GM19025 (cell line): ENCODE measurements at regions not wholly inside any gene's neighbourhood (a gene's known extent, or its start where the extent isn't known, plus 50 kb on each side); places are given as distances from the start of the nearest gene placed in this dataset.

Source experiments
- ATAC-seq: cut with Tn5 transposase; IDR thresholded peaks from one replicate; pipeline ENCODE4 v1.9.1; 2021; ENCODE audit warnings: mild to moderate bottlenecking, low read depth, moderate library complexity; ENCODE audit not compliant: unreplicated experiment

- no peak for ATAC-seq
These were observed 252.2 kb downstream of the SHQ1 start for GRCh38 chr3:72595927-72596610.

GRCh38 chr3:72595376-72595775, 252.9 kb downstream of the SHQ1 start:
- ATAC-seq: no peak

DNA sequence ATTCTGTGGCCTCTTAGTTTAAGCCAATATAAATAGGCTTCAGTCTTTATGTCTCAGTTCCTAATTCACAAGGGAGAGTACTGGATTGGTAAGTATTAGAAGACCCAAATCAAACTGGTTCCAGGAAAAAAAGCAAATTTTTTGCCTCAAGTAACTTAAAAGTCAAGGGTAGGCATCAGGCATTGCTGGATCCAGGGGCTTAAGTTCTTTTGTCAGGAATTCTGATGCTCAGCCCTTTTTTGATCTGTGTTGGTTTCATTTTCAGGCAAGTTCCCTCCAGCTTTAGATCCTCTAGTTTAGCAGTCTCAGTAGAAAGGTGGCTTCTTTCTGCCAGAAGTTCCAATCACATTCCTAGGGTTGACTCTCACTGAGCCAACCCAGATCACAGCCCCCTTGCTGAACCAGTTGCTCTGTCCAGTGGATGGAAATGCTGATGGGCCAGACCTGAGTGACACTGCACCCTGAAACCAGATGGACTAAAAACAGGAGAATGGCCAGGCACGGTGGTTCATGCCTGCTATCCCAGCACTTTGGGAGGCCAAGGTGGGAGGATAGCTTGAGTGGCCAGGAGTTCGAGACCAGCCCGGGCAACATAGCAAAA, 253.5 kb downstream of the SHQ1 start:
- ATAC-seq: no peak

- no peak for ATAC-seq
These were observed 254.3 kb downstream of the SHQ1 start for GRCh38 chr3:72593881-72594397.

DNA sequence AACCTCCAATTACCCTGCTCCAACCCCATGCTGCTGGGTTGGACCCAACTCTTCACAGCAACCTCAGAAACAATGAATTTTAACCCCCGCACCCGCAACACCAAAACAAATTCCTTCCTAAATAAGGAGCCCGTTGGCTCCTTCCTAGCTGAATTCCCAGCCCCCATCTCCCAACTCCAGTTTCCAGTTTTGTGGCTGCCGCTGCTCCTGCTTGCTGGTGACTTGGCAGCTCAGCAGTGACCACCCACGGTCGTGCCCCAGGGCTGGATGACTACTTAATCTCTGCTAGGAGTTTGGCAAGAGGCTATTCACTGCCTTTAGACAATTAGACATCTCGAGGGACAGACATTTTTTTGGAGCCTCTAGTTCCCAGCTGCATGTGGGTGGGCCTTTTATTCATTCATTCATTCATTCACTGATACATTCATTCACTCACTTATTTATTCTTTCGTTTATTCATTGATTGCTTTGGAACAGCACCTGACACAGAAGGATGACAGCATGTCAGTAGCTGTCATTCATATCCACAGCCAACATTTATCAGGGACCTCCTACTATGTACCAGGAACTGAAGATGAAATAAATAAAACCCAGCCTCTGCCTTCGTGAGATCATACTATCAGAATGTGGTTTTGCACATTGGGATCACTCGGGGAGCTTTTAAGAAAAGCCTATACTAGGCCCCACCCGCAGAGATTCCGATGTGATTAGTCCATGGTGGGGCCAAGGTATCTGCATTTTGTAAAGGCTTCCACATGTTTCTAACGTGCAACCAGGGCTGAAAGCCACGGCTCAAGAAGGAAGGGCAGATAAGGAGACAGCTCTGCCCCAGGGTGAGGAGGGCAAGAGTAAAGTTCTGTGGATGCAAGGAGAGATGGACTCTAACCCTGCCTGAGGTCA, 256.5 kb downstream of the SHQ1 start:
- ATAC-seq: no peak

GRCh38 chr3:72590732-72591221, 257.5 kb downstream of the SHQ1 start:
- ATAC-seq: no peak

DNA sequence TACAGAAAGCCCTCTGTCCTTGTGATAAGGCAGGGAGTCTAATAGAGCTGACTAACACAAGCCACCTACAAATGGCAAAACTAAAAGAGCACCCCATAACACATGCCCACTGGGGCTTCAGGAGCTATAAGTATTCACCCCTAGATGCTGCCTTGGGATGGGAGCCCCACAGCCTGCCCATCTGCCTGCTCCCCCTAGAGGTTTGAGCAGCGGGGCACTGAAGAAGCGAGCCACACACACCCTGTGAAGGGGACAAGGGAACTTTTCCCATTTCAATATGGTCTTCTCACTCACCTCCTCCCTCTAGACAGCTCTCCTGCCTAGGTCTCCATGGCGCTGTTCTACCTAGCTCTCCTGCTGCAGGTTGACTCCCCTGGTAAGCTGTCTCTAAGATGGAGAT, 261.0 kb downstream of the SHQ1 start:
- no peak for ATAC-seq

DNA sequence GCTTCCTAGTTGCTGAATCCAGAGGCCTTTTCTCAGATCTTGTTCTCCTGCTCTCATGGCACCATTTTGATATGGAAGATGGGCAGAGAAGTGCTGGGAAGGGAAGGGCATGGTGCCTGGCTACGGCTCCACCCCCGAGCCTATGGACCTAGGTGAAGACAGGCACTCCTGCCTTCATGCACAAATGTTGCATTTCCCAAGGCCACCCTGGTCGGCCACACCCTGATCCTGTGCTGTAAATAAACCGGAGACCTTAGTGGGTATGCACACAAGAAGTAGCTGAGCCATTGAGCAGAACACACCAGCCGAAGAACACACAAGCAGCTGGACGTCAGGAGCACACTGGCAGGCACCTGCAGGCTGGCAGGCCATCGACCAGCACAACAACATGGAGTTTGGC, 261.6 kb downstream of the SHQ1 start:
- ATAC-seq: no peak

DNA sequence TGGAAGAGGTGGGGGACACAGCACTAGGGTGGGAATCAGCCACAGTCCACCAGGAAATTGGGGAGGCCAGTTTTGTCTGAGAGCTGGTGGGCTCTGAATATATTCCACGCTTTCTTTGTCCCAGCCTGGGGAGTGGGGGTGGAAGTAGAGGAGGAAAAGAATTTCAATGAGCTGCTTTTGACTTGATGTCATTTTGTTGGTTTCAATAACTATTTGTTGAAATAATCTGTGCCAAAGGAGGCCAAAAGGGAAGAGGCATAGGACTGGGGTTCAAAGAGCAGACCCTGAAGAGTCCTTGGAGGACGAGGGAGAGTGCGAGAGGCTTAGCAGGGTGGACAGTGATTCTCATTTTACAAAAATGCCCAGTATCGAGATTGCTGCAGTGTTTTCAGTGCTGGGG, 262.3 kb downstream of the SHQ1 start:
- ATAC-seq: no peak

DNA sequence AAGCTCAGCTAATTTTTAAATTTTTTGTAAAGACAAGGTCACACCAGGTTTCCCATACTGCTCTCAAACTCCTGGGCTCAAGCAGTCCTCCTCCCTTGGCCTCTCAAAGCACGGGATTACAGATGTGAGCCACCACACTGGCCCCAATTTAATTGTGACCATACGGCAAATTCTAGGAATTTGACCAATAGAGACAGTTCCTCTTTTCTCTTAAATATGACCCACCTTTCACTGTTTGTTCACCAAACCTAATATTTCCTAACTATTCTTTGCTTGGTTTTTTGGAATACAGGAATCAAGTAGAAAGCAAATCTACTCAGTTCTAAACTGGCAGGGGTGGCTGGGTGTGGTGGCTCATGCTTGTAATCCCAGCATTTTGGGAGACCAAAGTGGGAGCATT, 264.0 kb downstream of the SHQ1 start:
- ATAC-seq: no peak

- ATAC-seq: no peak
These were observed 265.3 kb downstream of the SHQ1 start for GRCh38 chr3:72582963-72583362.

DNA sequence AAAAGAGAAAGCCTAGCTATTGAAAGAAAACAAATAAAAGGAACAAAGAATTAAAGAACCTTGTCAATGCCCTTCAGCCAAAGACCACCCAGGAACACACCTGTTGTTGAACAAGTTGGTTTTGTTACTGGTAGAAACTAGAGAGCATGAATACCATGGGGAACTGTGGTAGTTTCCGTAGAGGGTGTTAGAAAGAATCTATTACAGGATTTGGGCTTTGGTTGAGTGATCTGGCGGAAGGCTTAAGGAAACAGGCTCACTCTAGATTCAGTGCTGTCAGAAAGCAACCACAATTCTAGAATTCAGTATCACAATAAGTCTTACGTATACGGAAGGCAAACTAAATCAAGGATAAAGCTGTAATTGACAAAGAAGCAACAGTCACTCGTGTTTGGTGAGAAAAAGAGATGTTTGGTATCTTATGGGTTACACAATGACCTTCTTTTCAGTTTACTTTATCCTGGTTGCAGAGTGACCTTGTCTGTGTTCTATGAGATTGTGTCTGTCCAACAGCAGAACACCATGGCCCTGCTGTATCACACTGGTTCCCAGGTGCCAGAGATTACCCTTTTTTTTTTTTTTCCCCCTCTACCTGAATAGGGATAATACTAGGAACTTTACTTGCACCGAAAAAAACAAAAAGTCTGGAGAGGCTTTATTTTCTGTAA, 265.9 kb downstream of the SHQ1 start:
- ATAC-seq: peak; percentile 79

DNA sequence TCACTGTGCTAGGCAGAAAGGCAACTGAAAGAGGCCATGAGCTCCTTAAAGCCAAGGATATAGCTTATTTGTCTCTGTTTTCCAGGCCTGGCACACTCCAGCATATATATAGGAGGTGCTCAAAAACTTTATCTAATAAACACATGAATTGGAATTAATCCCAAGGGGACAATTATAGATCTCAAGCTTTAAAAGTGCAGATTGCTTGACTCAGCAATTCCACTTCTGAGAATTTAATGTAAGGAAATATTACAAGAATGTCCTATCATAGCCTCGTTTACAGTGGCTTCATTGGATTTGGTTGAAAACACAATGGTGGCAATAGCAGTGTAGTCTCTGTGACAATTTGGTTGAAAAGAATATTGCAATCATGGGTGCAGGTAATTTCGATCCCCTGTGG, 267.3 kb downstream of the SHQ1 start:
- no peak for ATAC-seq

DNA sequence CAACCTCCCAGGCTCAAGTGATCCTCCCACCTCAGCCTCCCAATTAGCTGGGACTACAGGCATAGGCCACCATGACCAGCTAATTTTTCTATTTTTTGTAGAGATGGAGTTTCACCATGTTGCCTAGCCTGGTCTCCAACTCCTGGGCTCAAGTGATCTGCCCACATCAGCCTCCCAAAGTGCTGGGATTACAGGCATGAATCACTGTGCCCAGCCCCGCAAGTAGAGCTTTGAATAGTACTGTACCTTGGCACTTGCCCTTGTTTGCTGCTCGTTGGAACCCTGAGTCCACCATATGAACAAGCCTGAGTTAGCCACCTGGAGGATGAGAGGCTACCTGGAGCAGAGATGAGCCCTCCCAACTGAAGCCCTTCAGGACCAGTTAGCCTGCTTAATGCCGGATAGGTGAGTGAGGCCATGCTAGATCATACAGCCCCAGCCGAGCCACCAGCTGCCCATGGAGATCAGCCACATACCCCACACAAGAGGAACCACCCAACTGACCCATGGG, 267.9 kb downstream of the SHQ1 start:
- no peak for ATAC-seq

GRCh38 chr3:72579581-72580245, 268.5 kb downstream of the SHQ1 start:
- ATAC-seq: no peak

GRCh38 chr3:72579191-72579580, 269.1 kb downstream of the SHQ1 start:
- ATAC-seq: no peak

DNA sequence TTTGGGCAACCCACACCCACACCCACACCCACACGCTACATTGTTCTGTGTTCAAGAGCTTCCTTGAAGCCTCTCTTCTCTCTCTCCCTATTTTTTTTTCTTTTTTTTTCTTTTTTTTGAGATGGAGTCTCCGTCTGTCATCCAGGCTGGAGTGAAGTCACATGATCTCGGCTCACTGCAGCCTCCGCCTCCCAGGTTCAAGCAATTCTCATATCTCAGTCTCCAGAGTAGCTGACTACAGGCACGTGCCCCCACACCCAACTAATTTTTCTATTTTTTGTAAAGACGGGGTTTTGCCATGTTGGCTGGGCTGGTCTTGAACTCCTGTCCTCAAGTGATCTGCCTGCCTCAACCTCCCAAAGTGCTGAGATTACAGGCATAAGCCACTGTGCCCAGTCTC, 271.1 kb downstream of the SHQ1 start:
- no peak for ATAC-seq

GRCh38 chr3:72576563-72576962, 271.7 kb downstream of the SHQ1 start:
- no peak for ATAC-seq

- ATAC-seq: no peak
These were observed 274.1 kb downstream of the SHQ1 start for GRCh38 chr3:72574144-72574543.

DNA sequence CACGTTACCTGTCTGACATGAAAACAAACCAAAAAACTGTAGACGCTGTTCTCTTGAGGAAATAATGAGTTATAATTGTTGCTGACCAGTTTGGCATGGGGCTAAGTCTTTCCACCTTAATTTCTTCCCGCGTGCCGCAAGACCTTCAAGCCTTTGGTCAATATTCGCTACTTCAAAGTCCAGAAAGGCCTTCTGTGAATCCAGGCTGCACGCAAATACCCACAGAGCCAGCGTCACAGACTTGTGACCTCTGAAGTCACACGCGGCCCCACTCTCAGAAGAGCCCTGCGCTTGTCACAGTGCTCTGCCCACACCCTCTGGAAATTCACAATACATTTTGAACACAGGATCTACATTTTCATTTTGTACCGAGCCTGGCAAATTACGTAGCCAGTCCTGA, 275.2 kb downstream of the SHQ1 start:
- ATAC-seq: no peak
